Aorta (tissue), 5 donors: ENCODE measurements at regions not wholly inside any gene's neighbourhood (a gene's known extent, or its start where the extent isn't known, plus 50 kb on each side); places are given as distances from the start of the nearest gene placed in this dataset.

Source experiments
- ATAC-seq: fragments of 200-7000 bp; cut with Tn5 transposase; one replicate; pipeline ENCODE4 v1.9.1; 2022; ENCODE audit warnings: moderate library complexity; ENCODE audit not compliant: low FRiP score
- DNase-seq, 2 donors: peaks; one replicate each; pipeline ENCODE4 v3.0.0-alpha.2; 2020
- H3K27ac ChIP-seq, 2 donors: one replicate each; pipeline ENCODE4 v1.5.1; 2013; ENCODE audit warnings: low read length in 2 of 2, mild to moderate bottlenecking in 2 of 2, moderate library complexity in 2 of 2, control low read depth in 1 of 2, inconsistent platforms in 1 of 2, low read depth in 1 of 2
- H3K27me3 ChIP-seq, 2 donors: one replicate each; pipeline ENCODE4 v1.6.1; 2013; ENCODE audit warnings: control low read depth in 1 of 2, low read length in 1 of 2, mild to moderate bottlenecking in 1 of 2, moderate library complexity in 1 of 2; ENCODE audit not compliant: insufficient read depth in 2 of 2, control insufficient read depth in 1 of 2
- H3K36me3 ChIP-seq, 2 donors: one replicate each; pipeline ENCODE4 v1.6.1; 2013; ENCODE audit warnings: control low read depth in 1 of 2, low read length in 1 of 2, mild to moderate bottlenecking in 1 of 2; ENCODE audit not compliant: insufficient read depth in 2 of 2, control insufficient read depth in 1 of 2
- H3K4me1 ChIP-seq, 2 donors: one replicate each; pipeline ENCODE4 v1.6.1; 2013; ENCODE audit warnings: low read length in 2 of 2, control low read depth in 1 of 2, mild to moderate bottlenecking in 1 of 2, moderate library complexity in 1 of 2; ENCODE audit not compliant: insufficient read depth in 2 of 2, control insufficient read depth in 1 of 2
- H3K4me3 ChIP-seq, 2 donors: one replicate each; pipeline ENCODE4 v1.5.1; 2013; ENCODE audit warnings: low read length in 2 of 2, control low read depth in 1 of 2, mild to moderate bottlenecking in 1 of 2
- H3K9me3 ChIP-seq: one replicate; pipeline ENCODE4 v1.6.1; 2013; ENCODE audit warnings: mild to moderate bottlenecking, low read length; ENCODE audit not compliant: control insufficient read depth
- WGBS, 2 donors: extraction: QIAGEN DNeasy Blood & Tissue Kit; methylation state at CpG; one replicate each; pipeline ENCODE4 v1.1.7; 2013; 5-methylcytosine and 5-hydroxymethylcytosine counted together
- intact Hi-C, 2 donors: fragments of 100-400 bp; cut with DNase I; formaldehyde crosslinking; loops; one replicate each; pipeline versions ENCODE4 v1.14.2 to v1.15.0; 2022
- donor health status: healthy with polysubstance abuse.
- donor health status: Bipolar disorder and iron deficiency.
- donor health status: DM: no; HTN: no; CAD: no.
- donor health status: DM: no; HTN: no; CAD: no.
- donor health status: DM: yes; HTN: yes; CAD: no.

DNA sequence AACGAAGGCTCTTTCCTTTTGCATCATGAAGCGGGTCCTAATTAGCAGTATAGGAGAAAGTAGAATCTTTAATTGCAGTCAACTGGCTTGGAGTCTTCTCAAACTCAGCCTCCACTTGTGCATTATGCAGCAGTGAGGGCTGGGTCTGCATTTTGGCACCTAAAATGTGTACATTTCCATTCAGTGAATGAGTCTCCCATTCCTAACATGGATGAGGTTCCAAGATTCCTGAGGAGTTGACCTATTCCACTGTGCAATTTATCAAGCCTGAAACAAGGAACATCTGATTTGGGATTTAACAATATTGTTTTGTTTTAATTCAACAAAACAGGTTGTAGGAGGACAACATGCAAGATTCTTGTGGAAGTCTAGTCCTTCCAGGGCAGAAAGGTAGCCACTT, 171.8 kb upstream of the S1PR3 start:
- ATAC-seq = no peak
- WGBS, 2 donors = 93 to 95% methylated on average over 2 of the region's 2 CpGs

DNA sequence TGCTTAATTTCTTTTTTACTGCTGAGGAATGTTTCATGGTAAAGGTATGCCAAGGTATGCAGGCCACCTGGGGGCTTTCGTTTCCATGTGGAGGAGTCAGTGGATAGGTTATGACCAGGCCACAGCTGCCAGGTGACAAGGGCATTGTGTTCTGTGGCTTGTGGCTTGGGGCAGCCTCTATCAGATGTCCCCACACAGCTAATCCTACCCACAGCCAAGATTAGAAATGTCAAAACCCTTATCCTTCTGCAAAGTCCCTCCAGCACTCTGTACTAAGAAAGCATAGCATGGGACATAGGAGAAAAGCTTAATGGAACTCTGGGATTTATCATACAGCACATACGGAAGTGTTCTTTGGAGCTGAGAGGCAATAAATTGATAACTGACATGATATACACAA, 171.2 kb upstream of the S1PR3 start:
- no peak for DNase-seq
- 86 to 90% methylated on average over 2 of the region's 2 CpGs for WGBS, 2 donors
- Histone ChIP-seq H3K27ac (no peak overlapping the region), H3K36me3 (no peaks in the 10 kb centered on the region), H3K9me3 (peaks cover 2% of the 10 kb centered on the region), H3K27me3 (no peaks in the 10 kb centered on the region), H3K4me3 (no peak overlapping the region), H3K4me1 (no peaks in the 10 kb centered on the region)
- intact Hi-C loops = no loop called here
- ATAC-seq = no peak

More for the DNA sequence above, 171.8 kb upstream of the S1PR3 start:
- Histone ChIP-seq H3K27ac (no peak overlapping the region), H3K36me3 (no peaks in the 10 kb centered on the region), H3K4me1 (no peaks in the 10 kb centered on the region), H3K9me3 (peaks cover 2% of the 10 kb centered on the region), H3K27me3 (no peaks in the 10 kb centered on the region), H3K4me3 (no peak overlapping the region)
- DNase-seq = no peak
- intact Hi-C loops = no loop called here

DNA sequence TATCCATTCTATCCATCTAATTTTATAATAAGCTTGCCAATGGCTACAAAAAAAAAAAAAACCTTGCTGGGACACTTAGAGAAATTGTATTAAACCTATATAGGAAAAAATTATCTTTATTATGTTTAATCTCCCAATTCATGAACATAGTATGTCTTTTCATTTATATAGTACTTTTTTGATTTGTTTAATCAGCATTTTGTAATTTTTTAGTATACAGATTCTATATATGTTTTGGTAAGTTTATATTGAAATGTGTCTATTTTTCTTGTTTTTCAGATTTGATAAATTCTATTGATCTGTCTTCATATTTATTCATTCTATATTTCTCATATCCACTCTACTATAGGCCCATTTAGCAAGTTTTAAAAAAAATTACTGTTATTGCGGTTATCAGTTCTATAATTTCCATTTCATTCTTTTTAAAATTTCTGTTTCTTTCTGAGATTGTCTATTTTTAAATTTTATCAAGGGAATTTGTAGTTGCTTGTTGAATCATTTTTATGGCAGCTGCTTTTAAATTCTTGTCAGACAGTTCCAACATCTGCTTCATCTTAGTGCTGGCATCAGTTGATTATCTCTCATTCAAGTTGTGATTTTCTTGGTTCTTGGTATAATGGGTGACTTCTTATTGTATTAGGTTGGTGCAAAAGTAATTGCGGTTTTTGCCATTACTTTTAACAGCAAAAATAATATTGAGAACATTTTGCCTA, 170.1 kb upstream of the S1PR3 start:
- Histone ChIP-seq H3K27me3 (no peaks in the 10 kb centered on the region), H3K9me3 (peaks cover 2% of the 10 kb centered on the region), H3K4me1 (no peaks in the 10 kb centered on the region), H3K27ac (no peak overlapping the region), H3K36me3 (no peaks in the 10 kb centered on the region), H3K4me3 (no peak overlapping the region)
- WGBS, 2 donors = 93 to 94% methylated on average over 2 of the region's 2 CpGs
- intact Hi-C loops = no loop called here
- DNase-seq (no peak), ATAC-seq (no peak)

DNA sequence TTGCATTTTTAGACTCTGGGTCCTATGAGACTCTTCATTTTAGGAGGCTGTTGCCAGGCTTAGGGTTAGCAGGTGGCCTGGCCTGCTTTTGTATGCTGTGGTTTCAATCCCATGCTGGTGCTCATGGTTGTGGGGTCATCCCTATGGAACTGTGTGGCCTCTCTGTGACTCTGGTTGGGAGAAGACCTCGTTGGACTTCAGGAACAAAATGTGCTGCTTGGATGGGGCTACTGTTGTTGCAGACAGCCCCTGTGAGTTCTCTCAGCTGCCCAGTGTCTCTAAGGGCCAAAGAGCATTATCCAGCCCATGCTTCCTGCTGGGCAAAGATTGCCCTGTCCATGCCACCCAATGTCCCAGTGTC, 169.5 kb upstream of the S1PR3 start:
- no peak overlapping the region for H3K27ac ChIP-seq
- no peaks in the 10 kb centered on the region for H3K4me1 ChIP-seq
- intact Hi-C loops = no loop called here
- H3K27me3 ChIP-seq = no peaks in the 10 kb centered on the region
- DNase-seq (no peak), ATAC-seq (no peak)
- 45 to 60% methylated on average over 1 of the region's 1 CpG for WGBS, 2 donors
- H3K36me3 ChIP-seq = no peaks in the 10 kb centered on the region
- no peak overlapping the region for H3K4me3 ChIP-seq
- peaks cover 2% of the 10 kb centered on the region for H3K9me3 ChIP-seq

DNA sequence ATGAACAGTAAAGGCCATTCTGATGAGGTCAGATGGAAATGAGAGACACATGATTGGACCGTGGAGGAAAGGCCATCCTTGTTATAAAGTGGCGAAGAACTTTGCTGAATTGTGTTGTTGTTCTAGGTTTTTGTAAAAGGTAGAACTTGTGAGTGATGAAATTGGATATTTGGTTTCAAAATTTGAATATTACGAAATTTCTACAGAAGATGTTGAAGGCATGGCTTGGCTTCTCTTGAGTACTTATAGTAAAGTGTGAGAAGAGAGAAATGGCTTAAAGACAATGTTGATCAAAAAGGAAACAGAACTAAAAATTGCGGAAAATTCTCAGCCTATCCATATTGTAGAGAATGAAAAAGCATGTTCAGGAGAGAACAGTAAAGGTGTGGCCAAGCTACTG, 166.6 kb upstream of the S1PR3 start:
- intact Hi-C loops = no loop called here
- ATAC-seq (no peak), DNase-seq (no peak)
- H3K4me3 ChIP-seq = no peak overlapping the region
- no peak overlapping the region for H3K27ac ChIP-seq
- 96 to 97% methylated on average over 4 of the region's 4 CpGs for WGBS, 2 donors
- H3K27me3 ChIP-seq = no peaks in the 10 kb centered on the region
- peaks cover 2% of the 10 kb centered on the region for H3K9me3 ChIP-seq
- H3K4me1 ChIP-seq = no peaks in the 10 kb centered on the region
- no peaks in the 10 kb centered on the region for H3K36me3 ChIP-seq

DNA sequence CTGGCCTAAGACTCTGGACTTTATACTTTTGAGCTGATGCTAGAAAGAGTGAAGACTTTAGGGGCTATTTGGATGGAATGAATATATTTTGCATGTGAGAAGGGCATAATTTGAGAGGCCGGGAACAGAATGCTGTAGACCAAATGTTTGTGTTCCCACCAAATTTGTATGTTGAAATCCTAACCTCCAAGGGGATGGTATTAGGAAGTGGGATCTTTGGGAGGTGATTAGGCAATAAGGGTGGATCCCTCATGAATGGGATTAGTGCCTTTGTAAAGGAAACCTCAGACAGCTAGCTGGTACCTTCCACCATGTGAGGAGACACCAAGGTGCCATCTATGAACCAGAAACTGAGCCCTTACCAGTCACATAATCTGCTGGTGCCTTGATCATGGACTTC, 165.1 kb upstream of the S1PR3 start:
- no peak overlapping the region for H3K27ac ChIP-seq
- intact Hi-C loops = no loop called here
- H3K4me3 ChIP-seq = no peak overlapping the region
- ATAC-seq (no peak), DNase-seq (no peak)
- H3K4me1 ChIP-seq = no peaks in the 10 kb centered on the region
- H3K27me3 ChIP-seq = no peaks in the 10 kb centered on the region
- H3K9me3 ChIP-seq = peaks cover 2% of the 10 kb centered on the region
- 90 to 97% methylated on average over 1 of the region's 1 CpG for WGBS, 2 donors
- H3K36me3 ChIP-seq = no peaks in the 10 kb centered on the region

DNA sequence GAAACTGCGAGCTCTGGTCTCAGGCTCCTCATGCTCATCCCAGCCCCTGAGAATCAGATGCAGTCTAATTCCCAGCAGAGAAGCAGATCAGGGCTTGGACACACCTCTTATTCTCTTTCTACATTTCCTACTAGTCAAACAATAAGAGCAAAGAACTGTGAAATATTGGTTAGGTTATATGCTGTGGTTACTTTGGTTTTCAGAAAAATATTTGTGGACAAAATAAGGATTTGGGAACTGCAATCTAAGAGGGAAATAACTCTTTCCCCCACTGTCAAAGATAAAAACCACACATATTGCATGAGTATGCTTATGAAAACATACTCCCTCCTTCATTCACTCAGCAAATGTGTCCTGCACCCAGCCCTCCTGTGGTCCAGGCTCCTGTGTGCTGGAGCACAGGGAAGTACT, 164.5 kb upstream of the S1PR3 start:
- Histone ChIP-seq H3K27ac (no peak overlapping the region), H3K4me3 (no peak overlapping the region), H3K9me3 (peaks cover 2% of the 10 kb centered on the region), H3K27me3 (no peaks in the 10 kb centered on the region), H3K36me3 (no peaks in the 10 kb centered on the region), H3K4me1 (no peaks in the 10 kb centered on the region)
- intact Hi-C loops = no loop called here
- no peak for DNase-seq
- WGBS, 2 donors = 100% methylated on average over 1 of the region's 1 CpG
- no peak for ATAC-seq

DNA sequence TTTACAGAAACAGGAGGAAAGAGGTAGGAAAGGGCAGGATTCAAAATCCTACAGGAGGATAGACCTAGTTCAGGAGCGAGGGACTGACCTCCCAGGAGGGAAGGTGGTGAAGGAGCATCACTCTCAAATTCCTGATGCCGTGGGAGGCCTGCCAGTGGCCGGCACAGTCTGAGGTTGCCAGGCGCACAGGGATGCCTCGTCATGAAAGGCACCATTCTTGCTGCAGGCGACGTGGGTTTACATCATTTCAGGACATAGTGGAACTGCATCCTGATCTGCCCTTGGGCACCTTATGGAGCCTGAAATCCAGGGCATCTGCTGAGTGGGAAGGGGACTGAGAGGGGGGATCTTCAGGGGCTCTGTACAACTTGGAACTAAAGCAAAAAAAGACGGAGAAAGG, 163.2 kb upstream of the S1PR3 start:
- no peak overlapping the region for H3K27ac ChIP-seq
- H3K4me3 ChIP-seq = no peak overlapping the region
- ATAC-seq (no peak), DNase-seq (no peak)
- intact Hi-C loops = no loop called here
- H3K9me3 ChIP-seq = no peaks in the 10 kb centered on the region
- H3K4me1 ChIP-seq = no peaks in the 10 kb centered on the region
- H3K36me3 ChIP-seq = no peaks in the 10 kb centered on the region
- no peaks in the 10 kb centered on the region for H3K27me3 ChIP-seq
- 23 to 36% methylated on average over 8 of the region's 8 CpGs for WGBS, 2 donors

DNA sequence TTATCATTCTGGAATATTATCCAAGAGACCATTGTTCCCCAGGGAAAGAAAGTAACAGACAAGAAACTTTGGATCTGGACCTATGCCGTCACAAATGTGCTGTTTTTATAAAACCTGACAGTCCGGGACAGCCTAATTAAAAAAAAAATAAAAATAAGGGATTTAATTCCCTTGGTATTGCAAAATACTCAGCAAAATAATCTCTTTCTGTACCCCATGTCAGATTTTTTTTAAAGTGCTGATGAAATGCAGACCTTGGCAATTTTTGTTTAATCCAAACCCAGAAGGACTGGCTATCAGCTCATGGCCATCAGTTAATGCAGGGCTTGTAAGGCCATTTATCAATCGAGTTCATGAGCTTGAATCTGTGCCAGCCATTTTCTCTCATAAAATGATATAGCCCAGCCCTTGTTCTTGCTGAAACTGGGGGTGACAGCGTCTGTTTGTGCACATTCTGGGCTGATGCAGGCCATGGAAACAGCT, 162.7 kb upstream of the S1PR3 start:
- no peak overlapping the region for H3K4me3 ChIP-seq
- no peaks in the 10 kb centered on the region for H3K27me3 ChIP-seq
- no peak for DNase-seq
- no peaks in the 10 kb centered on the region for H3K9me3 ChIP-seq
- no peak for ATAC-seq
- no peaks in the 10 kb centered on the region for H3K4me1 ChIP-seq
- no peaks in the 10 kb centered on the region for H3K36me3 ChIP-seq
- no peak overlapping the region for H3K27ac ChIP-seq
- intact Hi-C loops = no loop called here
- 18 to 25% methylated on average over 4 of the region's 4 CpGs for WGBS, 2 donors
